Smooth muscle cell (in vitro differentiated cells): ENCODE measurements at regions not wholly inside any gene's neighbourhood (a gene's known extent, or its start where the extent isn't known, plus 50 kb on each side); places are given as distances from the start of the nearest gene placed in this dataset.
A peak's percentile ranks its signal among the peaks of the same experiment; 100 is the strongest.

Source experiments
- DNase-seq: peaks from one replicate; lab custom pipeline; 2025; ENCODE audit not compliant: unreplicated experiment; lab: John Stamatoyannopoulos, UW
- H2AFZ ChIP-seq: fragments of 200-600 bp; sonication (generic); 2 replicates; pipeline ENCODE4 v1.6.0; 2016; ENCODE audit warnings: antibody characterized with exemption, low read depth, mild to moderate bottlenecking
- H3F3A ChIP-seq: fragments of 200-600 bp; sonication (generic); 2 replicates; pipeline ENCODE4 v1.6.0; 2017; ENCODE audit warnings: antibody characterized with exemption, low read depth
- H3K27ac ChIP-seq: fragments of 200-600 bp; sonication (generic); 2 replicates; pipeline ENCODE4 v1.5.1; 2016; ENCODE audit warnings: low read depth, mild to moderate bottlenecking
- H3K27me3 ChIP-seq: fragments of 200-600 bp; sonication (generic); 2 replicates; pipeline ENCODE4 v1.6.1; 2016; ENCODE audit warnings: low read depth, mild to moderate bottlenecking
- H3K36me3 ChIP-seq: fragments of 200-600 bp; sonication (generic); 2 replicates; pipeline ENCODE4 v1.5.1; 2016; ENCODE audit warnings: low read depth
- H3K4me1 ChIP-seq: fragments of 200-600 bp; sonication (generic); 2 replicates; pipeline ENCODE4 v1.5.1; 2016; ENCODE audit warnings: low read depth
- H3K4me2 ChIP-seq: fragments of 200-600 bp; sonication (generic); 2 replicates; pipeline ENCODE4 v1.6.0; 2016; ENCODE audit warnings: mild to moderate bottlenecking
- H3K4me3 ChIP-seq: fragments of 200-600 bp; sonication (generic); 2 replicates; pipeline ENCODE4 v1.5.1; 2016; ENCODE audit warnings: mild to moderate bottlenecking
- H3K79me2 ChIP-seq: fragments of 200-600 bp; sonication (generic); 2 replicates; pipeline ENCODE4 v1.6.0; 2016; ENCODE audit warnings: low read depth, mild to moderate bottlenecking
- H3K9ac ChIP-seq: fragments of 200-600 bp; sonication (generic); 2 replicates; pipeline ENCODE4 v1.6.0; 2016; ENCODE audit warnings: low read depth
- H3K9me3 ChIP-seq: fragments of 200-600 bp; sonication (generic); replicated peaks from 2 replicates; pipeline ENCODE4 v1.5.1; 2016; ENCODE audit warnings: low read depth
- H4K20me1 ChIP-seq: fragments of 200-600 bp; sonication (generic); 2 replicates; pipeline ENCODE4 v1.6.0; 2016; ENCODE audit warnings: low read depth
- WGBS: methylation state at CpG from one replicate; pipeline ENCODE4 v1.1.7; 2016; ENCODE audit warnings: low lambda C conversion rate; 5-methylcytosine and 5-hydroxymethylcytosine counted together
- TF ChIP-seq, protein P1 (sequence below): fragments of 200-600 bp; sonication (generic); IDR thresholded peaks from 2 replicates; pipeline ENCODE4 v1.5.1; 2017; ENCODE audit warnings: borderline replicate concordance, mild to moderate bottlenecking, antibody characterized with exemption; ENCODE audit not compliant: insufficient read depth, poor library complexity, severe bottlenecking

DNA sequence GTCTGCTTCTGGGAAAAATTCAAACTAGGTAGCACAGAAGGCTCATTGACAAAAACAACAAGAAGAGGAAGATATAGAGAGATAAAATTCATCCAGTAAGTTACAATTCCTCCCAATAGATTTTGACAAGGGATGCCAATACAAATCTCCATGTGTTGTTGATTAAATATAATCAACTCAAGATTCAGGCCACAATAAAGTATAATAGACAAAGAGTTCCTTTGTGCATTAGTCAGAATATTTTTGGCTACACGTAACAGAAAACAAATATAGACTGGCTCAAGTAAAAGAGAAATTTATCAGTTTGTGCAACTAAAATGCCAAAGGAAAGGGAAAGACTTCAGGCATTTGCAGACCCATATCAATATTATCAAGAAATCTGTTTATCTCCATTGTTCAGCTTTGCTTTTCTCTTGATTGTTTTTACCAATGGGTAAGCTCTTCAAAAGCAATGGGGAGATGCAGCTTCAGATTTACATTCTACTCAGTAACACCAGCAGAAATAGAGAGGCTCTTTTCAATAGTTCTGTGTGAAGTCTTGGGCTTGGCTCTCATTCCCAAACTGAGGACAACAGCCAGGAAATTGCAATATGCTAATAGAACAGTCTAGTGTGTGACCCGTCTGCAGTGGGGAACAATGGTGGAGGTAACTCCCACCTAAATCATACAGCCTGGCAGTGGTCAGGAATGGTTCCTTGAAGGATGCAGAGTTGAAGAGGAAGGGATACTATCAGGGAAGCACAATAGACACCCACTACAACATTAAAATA is 77.6 kb upstream of the PROK2 start:
- no peak for DNase-seq
- Histone ChIP-seq H4K20me1 (no peaks in the 10 kb centered on the region), H3K79me2 (no peaks in the 10 kb centered on the region), H3K36me3 (no peaks in the 10 kb centered on the region), H3K4me3 (no peak overlapping the region), H3K9me3 (no peaks in the 10 kb centered on the region), H3K4me2 (no peak overlapping the region), H3F3A (no peaks in the 10 kb centered on the region), H3K27me3 (peaks cover 41% of the 10 kb centered on the region), H3K4me1 (no peaks in the 10 kb centered on the region), H2AFZ (no peak overlapping the region), H3K9ac (no peak overlapping the region), H3K27ac (no peak overlapping the region)
- TF ChIP-seq, protein P1, sequence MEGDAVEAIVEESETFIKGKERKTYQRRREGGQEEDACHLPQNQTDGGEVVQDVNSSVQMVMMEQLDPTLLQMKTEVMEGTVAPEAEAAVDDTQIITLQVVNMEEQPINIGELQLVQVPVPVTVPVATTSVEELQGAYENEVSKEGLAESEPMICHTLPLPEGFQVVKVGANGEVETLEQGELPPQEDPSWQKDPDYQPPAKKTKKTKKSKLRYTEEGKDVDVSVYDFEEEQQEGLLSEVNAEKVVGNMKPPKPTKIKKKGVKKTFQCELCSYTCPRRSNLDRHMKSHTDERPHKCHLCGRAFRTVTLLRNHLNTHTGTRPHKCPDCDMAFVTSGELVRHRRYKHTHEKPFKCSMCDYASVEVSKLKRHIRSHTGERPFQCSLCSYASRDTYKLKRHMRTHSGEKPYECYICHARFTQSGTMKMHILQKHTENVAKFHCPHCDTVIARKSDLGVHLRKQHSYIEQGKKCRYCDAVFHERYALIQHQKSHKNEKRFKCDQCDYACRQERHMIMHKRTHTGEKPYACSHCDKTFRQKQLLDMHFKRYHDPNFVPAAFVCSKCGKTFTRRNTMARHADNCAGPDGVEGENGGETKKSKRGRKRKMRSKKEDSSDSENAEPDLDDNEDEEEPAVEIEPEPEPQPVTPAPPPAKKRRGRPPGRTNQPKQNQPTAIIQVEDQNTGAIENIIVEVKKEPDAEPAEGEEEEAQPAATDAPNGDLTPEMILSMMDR: no peak
- 73% methylated on average over 2 of the region's 2 CpGs for WGBS

DNA sequence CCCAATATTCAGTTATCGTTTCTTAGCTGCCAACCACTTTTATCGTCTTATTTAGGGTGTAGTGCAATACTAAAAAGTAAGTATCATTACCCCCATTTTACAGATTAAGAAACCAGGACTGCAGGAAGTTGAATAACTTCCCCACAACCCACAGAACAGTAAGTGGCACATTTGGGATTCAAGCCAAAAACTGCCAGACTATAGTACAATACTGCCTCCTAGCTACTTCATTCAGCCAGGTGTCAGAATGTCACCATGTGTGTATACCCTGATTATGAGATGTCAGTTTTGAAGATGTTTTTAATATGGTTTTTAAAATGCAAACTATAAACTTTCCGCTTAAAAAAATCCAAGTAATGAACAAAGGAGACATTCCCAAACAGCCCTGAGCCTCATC is 74.2 kb upstream of the PROK2 start:
- WGBS: 62% methylated on average over 3 of the region's 3 CpGs
- Histone ChIP-seq H3K4me1 (no peaks in the 10 kb centered on the region), H3K36me3 (no peaks in the 10 kb centered on the region), H3K79me2 (no peaks in the 10 kb centered on the region), H3K9ac (no peak overlapping the region), H3K9me3 (no peaks in the 10 kb centered on the region), H3K27ac (no peak overlapping the region), H3K4me3 (no peak overlapping the region), H3F3A (no peaks in the 10 kb centered on the region), H4K20me1 (no peaks in the 10 kb centered on the region), H2AFZ (no peak overlapping the region), H3K4me2 (no peak overlapping the region), H3K27me3 (peaks cover 24% of the 10 kb centered on the region)
- no peak for DNase-seq
- TF ChIP-seq, protein P1: peak; percentile 30

DNA sequence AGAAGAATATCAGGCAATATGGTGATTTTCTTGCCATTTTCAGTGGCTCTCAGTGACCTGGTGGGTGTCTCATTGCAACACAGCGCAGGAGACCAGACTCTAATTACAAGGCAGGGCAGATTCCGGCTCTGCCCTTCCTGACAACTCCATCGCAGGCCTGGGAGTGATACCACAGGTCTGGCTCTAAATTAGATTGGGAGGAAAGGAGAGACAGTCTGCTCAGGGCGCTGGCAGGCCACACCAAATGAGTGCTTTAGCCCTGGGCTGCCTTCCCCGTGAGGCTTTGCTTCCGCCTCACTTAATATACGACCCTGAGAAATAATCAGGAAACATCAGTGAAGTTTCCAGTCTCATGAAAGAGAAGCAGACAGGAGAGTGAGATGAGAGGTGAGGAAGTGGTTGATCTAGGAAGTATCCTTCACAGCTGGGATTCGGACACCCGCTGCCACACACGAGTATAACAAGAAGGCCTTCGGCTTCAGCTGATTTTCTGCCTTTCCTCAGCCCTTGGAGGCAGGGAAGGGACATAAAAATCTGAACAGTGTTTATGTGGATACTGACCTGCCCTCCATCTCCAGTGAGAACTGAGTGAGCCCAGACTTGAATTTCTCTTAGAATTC is 73.7 kb upstream of the PROK2 start:
- no peak for DNase-seq
- H3K27ac ChIP-seq: no peak overlapping the region
- H3K27me3 ChIP-seq: peaks cover 26% of the 10 kb centered on the region
- whole genome bisulfite sequencing: 57% methylated on average over 11 of the region's 11 CpGs
- H3K9ac ChIP-seq: no peak overlapping the region
- H3F3A ChIP-seq: no peaks in the 10 kb centered on the region
- TF ChIP-seq, protein P1: no peak
- no peak overlapping the region for H2AFZ ChIP-seq
- H3K4me3 ChIP-seq: no peak overlapping the region
- H3K79me2 ChIP-seq: no peaks in the 10 kb centered on the region
- no peaks in the 10 kb centered on the region for H3K4me1 ChIP-seq
- H4K20me1 ChIP-seq: no peaks in the 10 kb centered on the region
- no peak overlapping the region for H3K4me2 ChIP-seq
- H3K36me3 ChIP-seq: no peaks in the 10 kb centered on the region
- no peaks in the 10 kb centered on the region for H3K9me3 ChIP-seq

DNA sequence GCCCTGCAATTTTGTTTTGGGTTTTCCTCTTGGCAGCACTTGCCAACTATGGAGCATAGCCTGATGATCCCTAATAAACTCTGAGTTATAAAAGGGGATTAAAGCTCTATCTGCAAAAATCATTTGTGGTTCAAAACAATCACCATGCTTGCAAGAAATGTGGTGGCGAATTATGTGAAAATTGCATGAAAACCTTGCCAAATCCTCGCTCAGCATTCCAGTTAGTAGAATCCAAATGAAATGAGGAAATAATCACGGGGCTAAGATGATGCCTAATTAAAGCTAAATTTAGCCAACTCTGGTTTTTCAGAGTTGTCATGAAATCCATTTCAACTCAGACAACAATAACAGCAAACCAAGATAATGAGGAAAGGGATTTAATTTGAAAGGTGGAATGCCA is 73.0 kb upstream of the PROK2 start:
- no peaks in the 10 kb centered on the region for H3K79me2 ChIP-seq
- no peaks in the 10 kb centered on the region for H3K36me3 ChIP-seq
- no peak overlapping the region for H3K4me2 ChIP-seq
- peaks cover 33% of the 10 kb centered on the region for H3K27me3 ChIP-seq
- no peak overlapping the region for H3K4me3 ChIP-seq
- WGBS: 73% methylated on average over 3 of the region's 3 CpGs
- no peaks in the 10 kb centered on the region for H3K4me1 ChIP-seq
- no peaks in the 10 kb centered on the region for H3F3A ChIP-seq
- no peaks in the 10 kb centered on the region for H3K9me3 ChIP-seq
- H3K27ac ChIP-seq: no peak overlapping the region
- DNase-seq: no peak
- no peaks in the 10 kb centered on the region for H4K20me1 ChIP-seq
- TF ChIP-seq, protein P1: no peak
- H3K9ac ChIP-seq: no peak overlapping the region
- H2AFZ ChIP-seq: no peak overlapping the region
